Adrenal gland (tissue), 9 donors: ENCODE measurements at regions not wholly inside any gene's neighbourhood (a gene's known extent, or its start where the extent isn't known, plus 50 kb on each side); places are given as distances from the start of the nearest gene placed in this dataset.

ENCODE experiments used
- DNase-seq, 7 donors: peaks; one replicate each; pipeline ENCODE4 v3.0.0-alpha.2; 2019 to 2020
- H3K27ac ChIP-seq, 5 donors: fragments of 200-600 bp; sonication (generic) in 4 of 5; 1 replicate in 3 of 5; 2 replicates in 2 of 5; pipeline versions ENCODE4 v1.5.1 to v1.8.0; 2016 to 2020; ENCODE audit warnings: mild to moderate bottlenecking in 1 of 5
- H3K27me3 ChIP-seq: fragments of 200-600 bp; 2 replicates; pipeline ENCODE4 v1.8.0; 2021
- H3K36me3 ChIP-seq, 2 donors: fragments of 200-600 bp; replicated peaks in 1 of 2; 1 replicate in 1 of 2; 2 replicates in 1 of 2; pipeline versions ENCODE4 v1.5.1 to v1.8.0; 2018 to 2022
- H3K4me1 ChIP-seq, 2 donors: fragments of 200-600 bp; replicated peaks in 1 of 2; 1 replicate in 1 of 2; 2 replicates in 1 of 2; pipeline versions ENCODE4 v1.5.1 to v1.8.0; 2018 to 2021
- H3K4me3 ChIP-seq, 4 donors: fragments of 200-600 bp; sonication (generic) in 3 of 4; one replicate each; pipeline ENCODE4 v1.5.1; 2016 to 2018
- H3K9me3 ChIP-seq, 3 donors: fragments of 200-600 bp; sonication (generic) in 1 of 3; replicated peaks in 1 of 3; 1 replicate in 2 of 3; 2 replicates in 1 of 3; pipeline versions ENCODE4 v1.5.1 to v1.8.0; 2016 to 2021
- POLR2A ChIP-seq, 2 donors: fragments of 450-650 bp; IDR thresholded peaks; one replicate each; pipeline ENCODE4 v1.6.1; 2017; ENCODE audit warnings: antibody characterized with exemption in 2 of 2, mild to moderate bottlenecking in 2 of 2, moderate library complexity in 1 of 2
- WGBS, 4 donors: extraction: QIAGEN DNeasy Blood & Tissue Kit in 2 of 4; methylation state at CpG; one replicate each; pipeline versions ENCODE4 v1.1.5 to v1.1.7; 2013 to 2017; 5-methylcytosine and 5-hydroxymethylcytosine counted together
- intact Hi-C, 2 donors: fragments of 100-400 bp; cut with DNase I; formaldehyde crosslinking; loops; one replicate each; pipeline versions ENCODE4 v1.14.1 to v1.15.0; 2022 to 2023
- TF ChIP-seq, protein P1 (sequence below), 6 experiments: fragments of 450-650 bp in 4 of 6; fragments of 200-600 bp in 2 of 6; sonication (generic) in 1 of 6; IDR thresholded peaks; 1 replicate in 5 of 6; 2 replicates in 1 of 6; pipeline versions ENCODE4 v1.5.1 to v1.8.0; 2016 to 2021; ENCODE audit warnings: antibody characterized with exemption in 6 of 6, mild to moderate bottlenecking in 2 of 6, moderate library complexity in 1 of 6
- donor health status: healthy with polysubstance abuse.
- donor health status: Bipolar disorder and iron deficiency.
- donor health status: DM: yes; HTN: yes; CAD: no.
- donor health status: DM: no; HTN: no; CAD: no.
- donor health status: DM: no; HTN: no; CAD: no.

DNA sequence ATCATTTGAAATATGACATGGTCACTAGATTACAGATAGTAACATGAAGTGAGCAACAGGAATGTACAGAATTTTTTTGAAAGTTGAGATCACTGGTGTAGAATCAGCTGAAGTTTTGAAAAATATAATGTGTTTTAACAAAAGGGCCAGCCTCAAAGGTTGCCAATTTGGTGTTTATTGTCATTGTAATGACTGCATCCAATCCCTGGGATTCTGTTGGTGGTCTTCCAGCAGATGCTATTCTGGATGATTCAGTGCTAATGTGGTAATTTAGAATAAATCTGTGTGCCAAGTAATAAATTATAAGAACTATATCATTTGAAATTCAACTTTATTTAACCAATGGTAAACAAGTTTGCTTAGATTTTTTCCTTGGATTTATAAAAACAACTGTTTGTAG is 436.4 kb upstream of the PKN2 start:
- intact Hi-C loops: no loop called here
- DNase-seq: no peak
- TF ChIP-seq, protein P1, sequence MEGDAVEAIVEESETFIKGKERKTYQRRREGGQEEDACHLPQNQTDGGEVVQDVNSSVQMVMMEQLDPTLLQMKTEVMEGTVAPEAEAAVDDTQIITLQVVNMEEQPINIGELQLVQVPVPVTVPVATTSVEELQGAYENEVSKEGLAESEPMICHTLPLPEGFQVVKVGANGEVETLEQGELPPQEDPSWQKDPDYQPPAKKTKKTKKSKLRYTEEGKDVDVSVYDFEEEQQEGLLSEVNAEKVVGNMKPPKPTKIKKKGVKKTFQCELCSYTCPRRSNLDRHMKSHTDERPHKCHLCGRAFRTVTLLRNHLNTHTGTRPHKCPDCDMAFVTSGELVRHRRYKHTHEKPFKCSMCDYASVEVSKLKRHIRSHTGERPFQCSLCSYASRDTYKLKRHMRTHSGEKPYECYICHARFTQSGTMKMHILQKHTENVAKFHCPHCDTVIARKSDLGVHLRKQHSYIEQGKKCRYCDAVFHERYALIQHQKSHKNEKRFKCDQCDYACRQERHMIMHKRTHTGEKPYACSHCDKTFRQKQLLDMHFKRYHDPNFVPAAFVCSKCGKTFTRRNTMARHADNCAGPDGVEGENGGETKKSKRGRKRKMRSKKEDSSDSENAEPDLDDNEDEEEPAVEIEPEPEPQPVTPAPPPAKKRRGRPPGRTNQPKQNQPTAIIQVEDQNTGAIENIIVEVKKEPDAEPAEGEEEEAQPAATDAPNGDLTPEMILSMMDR (IDR thresholded peaks at IDR 0.05): no peak
- no peak for TF ChIP-seq POLR2A (IDR thresholded peaks at IDR 0.05)

DNA sequence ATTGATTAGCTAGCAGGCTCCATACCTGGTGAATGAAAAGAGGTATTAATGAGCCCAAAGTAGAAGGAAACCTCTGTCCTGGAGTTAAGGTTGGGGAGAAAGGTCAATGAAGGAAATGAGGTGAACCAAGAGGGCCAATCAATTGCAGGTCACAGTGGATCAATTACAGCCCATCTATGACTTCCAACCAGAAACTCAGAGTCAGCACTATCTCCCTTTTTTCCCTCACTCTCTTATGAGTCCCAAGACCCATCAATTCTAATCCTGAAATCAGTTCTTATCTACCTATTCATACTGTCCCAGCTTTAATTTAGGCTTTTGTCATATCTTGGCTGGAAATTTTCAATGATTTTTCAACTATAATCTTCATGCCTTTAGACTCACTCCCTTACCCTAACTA is 433.2 kb upstream of the PKN2 start:
- intact Hi-C loops: no loop called here
- H3K27me3 ChIP-seq: no peaks in the 10 kb centered on the region
- TF ChIP-seq POLR2A (IDR thresholded peaks at IDR 0.05): no peak
- TF ChIP-seq, protein P1 (IDR thresholded peaks at IDR 0.05): no peak

More for the DNA sequence above, 436.4 kb upstream of the PKN2 start:
- H3K4me1 ChIP-seq: no peaks in the 10 kb centered on the region
- no peak overlapping the region for H3K4me3 ChIP-seq
- no peaks in the 10 kb centered on the region for H3K36me3 ChIP-seq
- H3K27ac ChIP-seq: no peak overlapping the region
- H3K27me3 ChIP-seq: no peaks in the 10 kb centered on the region
- no peaks in the 10 kb centered on the region for H3K9me3 ChIP-seq

DNA sequence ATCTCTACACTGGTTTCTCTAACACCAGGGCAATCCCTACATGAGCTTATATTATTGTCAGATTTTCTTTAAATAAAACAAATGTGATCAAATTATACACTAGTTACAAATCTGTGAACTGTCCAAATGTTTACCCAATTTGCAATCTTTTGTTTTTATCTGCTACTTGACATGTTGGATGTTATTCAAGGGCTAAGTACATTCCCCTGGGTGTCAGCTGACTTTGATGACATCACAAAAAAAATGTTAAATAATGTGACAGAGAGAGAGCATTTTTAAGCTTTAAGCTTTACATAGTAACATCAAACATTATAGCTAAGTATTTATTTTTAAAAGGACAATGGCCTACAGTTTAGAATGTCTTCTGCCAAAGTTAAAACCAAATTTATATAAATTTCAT is 431.3 kb upstream of the PKN2 start:
- intact Hi-C loops: no loop called here
- no peaks in the 10 kb centered on the region for H3K36me3 ChIP-seq
- H3K9me3 ChIP-seq: no peaks in the 10 kb centered on the region
- H3K27me3 ChIP-seq: no peaks in the 10 kb centered on the region
- H3K4me3 ChIP-seq: no peak overlapping the region
- H3K27ac ChIP-seq: no peak overlapping the region
- TF ChIP-seq POLR2A (IDR thresholded peaks at IDR 0.05): no peak
- TF ChIP-seq, protein P1 (IDR thresholded peaks at IDR 0.05): no peak
- H3K4me1 ChIP-seq: no peaks in the 10 kb centered on the region
- no peak for DNase-seq

More for the DNA sequence above, 433.2 kb upstream of the PKN2 start:
- Histone ChIP-seq H3K9me3 (no peaks in the 10 kb centered on the region), H3K4me1 (no peaks in the 10 kb centered on the region), H3K27ac (no peak overlapping the region), H3K36me3 (no peaks in the 10 kb centered on the region), H3K4me3 (no peak overlapping the region)
- DNase-seq: no peak

DNA sequence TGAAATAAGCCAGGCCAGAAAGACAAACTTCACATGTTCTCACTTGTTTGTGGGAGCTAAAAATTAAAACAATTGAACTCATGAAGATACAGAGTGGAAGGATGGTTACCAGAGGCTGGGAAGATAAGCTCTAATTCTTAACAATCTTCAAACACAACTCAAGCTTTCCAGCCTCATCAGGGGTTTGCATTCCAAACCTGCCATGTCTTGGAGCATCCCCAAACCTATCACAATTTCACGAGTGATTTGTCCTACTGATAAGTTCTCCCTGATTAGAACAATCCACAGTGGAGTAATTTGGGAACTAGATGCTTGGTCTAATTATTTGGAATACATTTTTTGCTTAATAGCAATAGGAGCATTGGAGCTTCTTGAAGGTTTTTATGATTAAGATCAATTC is 418.5 kb upstream of the PKN2 start:
- Histone ChIP-seq H3K4me1 (no peaks in the 10 kb centered on the region), H3K9me3 (no peaks in the 10 kb centered on the region), H3K27me3 (no peaks in the 10 kb centered on the region), H3K4me3 (no peak overlapping the region), H3K36me3 (no peaks in the 10 kb centered on the region), H3K27ac (no peak overlapping the region)
- intact Hi-C loops: no loop called here
- DNase-seq: no peak
- WGBS, 4 donors: 33 to 64% (median 52%) methylated on average over 1 of the region's 1 CpG
- TF ChIP-seq POLR2A (IDR thresholded peaks at IDR 0.05): no peak
- TF ChIP-seq, protein P1 (IDR thresholded peaks at IDR 0.05): no peak
